ENCODE measurements at regions not wholly inside any gene's neighbourhood (a gene's known extent, or its start where the extent isn't known, plus 50 kb on each side); places are given as distances from the start of the nearest gene placed in this dataset.

GRCh38 chr4:79197275-79198009 lies 128.4 kb downstream of the NAA11 start:
- no peak for TF ChIP-seq FOXA1 (IDR thresholded peaks at IDR 0.05)
- no peak for TF ChIP-seq SUZ12 (IDR thresholded peaks at IDR 0.05)
- TF ChIP-seq SP1 (IDR thresholded peaks at IDR 0.05) = no peak
- TF ChIP-seq ZNF384 (IDR thresholded peaks at IDR 0.05) = no peak
- TF ChIP-seq PKNOX1 (IDR thresholded peaks at IDR 0.05) = no peak
- TF ChIP-seq FOXK2 (IDR thresholded peaks at IDR 0.05) = no peak
- no peak for TF ChIP-seq TARDBP (IDR thresholded peaks at IDR 0.05)
- no peak for TF ChIP-seq L3MBTL2 (conservative IDR thresholded peaks at IDR 0.05)
- TF ChIP-seq NFRKB (IDR thresholded peaks at IDR 0.05) = no peak
